GM19043 (cell line): ENCODE measurements at regions not wholly inside any gene's neighbourhood (a gene's known extent, or its start where the extent isn't known, plus 50 kb on each side); places are given as distances from the start of the nearest gene placed in this dataset.
A peak's percentile ranks its signal among the peaks of the same experiment; 100 is the strongest.

Experiments used
- ATAC-seq: cut with Tn5 transposase; IDR thresholded peaks from one replicate; pipeline ENCODE4 v1.9.1; 2021; ENCODE audit warnings: low read depth; ENCODE audit not compliant: unreplicated experiment

DNA sequence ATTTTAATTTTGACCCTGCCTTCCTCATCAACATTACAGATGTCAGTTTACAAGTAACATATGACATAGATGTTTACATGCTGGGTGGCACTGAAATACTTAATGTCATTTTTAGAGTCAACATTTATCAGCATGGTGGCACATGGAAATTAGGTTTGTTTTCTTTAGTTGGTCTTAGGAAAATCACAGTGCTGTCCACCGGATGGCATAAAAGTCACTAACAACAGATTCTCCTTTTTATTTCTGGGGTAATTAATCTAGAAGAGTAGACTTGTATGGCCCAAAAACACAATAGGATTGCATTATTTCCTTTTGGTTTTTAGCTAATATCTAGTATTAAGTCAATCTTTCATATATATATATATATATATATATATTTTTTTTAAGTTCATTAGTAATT is 88.6 kb upstream of the HHIP start:
- ATAC-seq: no peak

DNA sequence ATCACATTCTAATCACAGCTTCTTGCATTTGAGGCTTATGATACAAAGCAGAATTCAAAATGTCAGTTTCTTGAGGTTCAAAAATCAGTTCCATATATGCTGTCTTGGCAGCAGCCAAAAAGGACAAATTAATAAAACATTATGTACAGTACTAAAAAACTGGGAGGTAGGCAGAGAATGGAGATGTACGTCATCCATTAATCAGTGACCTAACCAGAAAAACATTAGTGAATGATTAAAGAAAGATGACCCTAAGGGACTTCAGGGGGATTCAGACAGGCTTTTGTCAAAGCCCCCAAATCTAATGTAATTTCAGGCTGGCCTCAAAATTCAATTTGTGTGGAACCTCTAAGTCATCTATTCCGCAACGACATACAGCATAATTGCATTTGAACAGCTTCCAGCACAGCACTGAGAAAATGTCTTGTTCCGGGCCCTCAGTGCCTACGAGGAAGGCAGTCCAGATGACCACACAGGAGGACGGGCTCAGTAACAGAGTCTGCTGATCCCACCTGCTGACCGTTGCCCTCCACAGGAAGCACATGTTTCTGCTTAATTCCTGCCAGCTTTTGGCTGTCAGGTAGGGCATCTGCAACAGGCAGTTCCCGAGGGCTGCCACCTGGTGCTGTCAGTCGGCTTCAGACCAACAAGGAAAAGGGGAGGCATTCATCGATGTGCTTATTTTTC is 83.8 kb upstream of the HHIP start:
- ATAC-seq: no peak

DNA sequence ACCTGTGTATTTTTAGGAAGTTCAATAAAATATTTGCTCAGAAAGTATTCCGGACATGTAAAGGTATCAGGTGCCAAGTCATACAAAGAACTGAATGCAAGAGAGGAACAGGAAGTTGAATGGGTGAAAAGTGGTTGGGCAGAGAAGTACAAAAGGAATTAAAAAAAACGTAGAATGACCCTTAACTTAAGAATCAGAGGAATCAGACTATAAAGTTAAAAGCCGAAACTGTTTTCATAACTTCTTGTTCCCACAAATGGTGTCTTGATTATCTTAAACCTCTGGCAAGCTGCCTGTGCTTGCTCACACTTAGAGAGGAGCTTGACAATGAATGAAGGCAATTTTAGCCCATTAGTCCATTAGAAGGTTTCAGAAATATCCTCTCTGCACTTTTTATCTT is 81.6 kb upstream of the HHIP start:
- ATAC-seq: no peak

DNA sequence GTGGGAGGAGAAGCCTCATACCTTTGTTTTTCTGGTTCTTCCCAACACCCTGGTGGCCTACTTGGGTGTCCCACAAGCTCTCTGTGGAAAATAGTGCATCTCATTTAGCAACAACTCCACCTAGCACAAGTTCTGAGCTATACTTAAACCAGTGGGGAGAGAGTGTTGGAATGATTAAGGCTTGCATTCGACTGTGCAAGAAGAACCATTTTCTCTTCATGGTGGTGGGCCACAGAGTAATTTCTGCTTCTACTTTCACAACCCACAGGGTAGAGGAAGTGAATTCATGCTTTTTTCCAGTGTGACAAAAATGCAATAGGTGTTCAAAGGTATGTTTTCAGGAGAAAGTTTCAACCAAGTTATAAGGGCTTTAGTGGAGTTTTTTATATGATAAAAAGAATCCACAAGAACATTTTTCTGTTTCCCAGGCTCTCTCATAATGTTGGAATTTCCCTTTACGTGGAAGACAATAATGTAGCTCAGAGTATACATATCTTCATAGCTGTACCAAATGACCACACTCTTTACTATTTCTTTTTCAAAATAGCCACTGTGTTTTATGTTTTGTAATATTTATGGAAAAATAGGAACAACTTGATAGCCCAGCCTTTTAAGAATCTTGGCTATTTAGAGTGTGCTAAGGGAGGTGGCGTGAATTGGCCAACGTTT is 80.3 kb upstream of the HHIP start:
- ATAC-seq: no peak

DNA sequence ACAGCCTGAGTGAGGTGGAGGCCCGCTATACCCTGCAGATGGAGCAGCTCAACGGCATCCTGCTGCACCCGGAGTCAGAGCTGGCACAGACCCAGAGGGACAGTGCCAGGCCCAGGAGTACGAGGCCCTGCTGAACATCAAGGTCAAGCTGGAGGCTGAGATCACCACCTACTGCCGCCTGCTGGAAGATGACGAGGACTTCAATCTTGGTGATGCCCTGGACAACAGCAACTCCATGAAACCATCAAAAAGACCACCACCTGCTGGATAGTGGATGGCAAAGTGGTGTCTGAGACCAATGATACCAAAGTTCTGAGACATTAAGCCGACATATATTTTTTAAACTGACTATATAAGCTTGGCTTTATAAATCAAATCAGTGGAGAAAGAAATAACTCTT is 73.3 kb upstream of the HHIP start:
- ATAC-seq: no peak

DNA sequence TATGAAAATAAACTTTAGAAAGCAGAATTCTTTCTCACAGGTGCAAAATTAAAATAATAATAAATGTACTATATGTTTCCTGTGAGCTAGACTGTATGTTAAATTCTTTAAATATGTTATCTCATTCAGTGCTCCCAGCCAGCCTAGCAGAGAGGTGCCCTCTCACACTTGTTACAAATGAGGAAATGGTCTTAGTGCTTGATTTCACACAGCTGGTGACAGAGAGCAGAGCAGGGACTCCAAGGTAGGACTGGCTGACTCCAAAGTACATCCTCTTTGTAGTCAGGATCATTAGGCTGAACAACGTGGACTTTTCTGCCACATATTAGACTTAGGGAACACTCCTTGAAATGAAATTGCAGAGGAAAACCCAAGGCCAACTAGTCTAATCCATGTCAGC is 72.0 kb upstream of the HHIP start:
- peak; percentile 84 for ATAC-seq

DNA sequence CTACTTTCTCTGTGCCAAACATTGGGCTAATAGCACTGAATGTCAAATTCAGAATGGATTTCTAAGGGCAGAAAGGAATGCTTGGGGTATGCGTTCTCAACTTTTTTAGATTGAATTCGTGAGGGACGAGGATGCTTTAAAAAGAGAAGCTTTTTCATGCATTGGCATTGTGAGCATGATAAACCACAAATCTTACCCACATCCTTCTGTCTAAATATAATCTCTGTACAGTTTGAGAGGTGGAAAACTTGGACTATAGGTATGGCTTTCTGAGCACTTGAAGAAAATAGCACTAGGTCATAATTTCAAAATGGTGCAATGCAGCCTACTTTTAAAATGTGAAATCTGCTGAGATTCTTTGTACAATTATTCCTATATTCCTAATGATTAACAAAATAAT is 71.4 kb upstream of the HHIP start:
- no peak for ATAC-seq

DNA sequence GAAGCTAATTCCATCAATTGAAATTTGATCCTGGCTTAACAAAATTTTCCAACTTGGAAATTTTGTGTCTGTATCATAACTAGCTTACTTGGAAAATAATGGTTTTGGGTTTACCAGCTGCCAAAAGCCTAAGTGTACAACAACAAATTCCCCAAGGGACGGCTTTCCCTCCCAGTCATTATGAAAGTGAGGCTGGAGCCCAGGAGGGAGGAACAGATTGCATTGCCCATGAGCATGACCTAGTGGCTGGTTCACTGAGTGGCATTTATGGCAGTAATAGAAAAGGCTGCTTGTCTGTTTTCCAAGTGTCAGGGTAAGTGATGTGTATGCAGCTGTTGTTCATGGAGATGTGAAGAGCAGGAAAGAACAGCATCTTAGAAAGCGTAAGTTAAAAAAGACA is 70.8 kb upstream of the HHIP start:
- no peak for ATAC-seq

DNA sequence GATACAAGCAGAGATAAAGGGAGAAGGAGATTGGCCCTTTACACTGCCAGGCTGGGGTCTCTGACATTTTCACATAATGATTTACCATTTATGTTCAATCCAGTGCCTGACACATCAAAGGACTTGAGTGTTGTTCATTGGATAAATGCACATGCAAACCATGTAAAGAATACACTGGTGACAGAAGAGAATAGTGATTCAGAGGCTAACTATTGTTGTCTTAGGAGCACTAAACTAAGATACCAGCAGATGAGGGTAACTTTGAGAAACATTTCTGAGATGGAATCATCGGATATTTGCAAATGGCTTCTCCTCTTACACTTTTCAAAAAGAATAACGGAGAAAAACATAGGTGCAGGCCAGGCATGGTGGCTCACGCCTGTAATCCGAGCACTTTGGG is 67.3 kb upstream of the HHIP start:
- ATAC-seq: no peak

DNA sequence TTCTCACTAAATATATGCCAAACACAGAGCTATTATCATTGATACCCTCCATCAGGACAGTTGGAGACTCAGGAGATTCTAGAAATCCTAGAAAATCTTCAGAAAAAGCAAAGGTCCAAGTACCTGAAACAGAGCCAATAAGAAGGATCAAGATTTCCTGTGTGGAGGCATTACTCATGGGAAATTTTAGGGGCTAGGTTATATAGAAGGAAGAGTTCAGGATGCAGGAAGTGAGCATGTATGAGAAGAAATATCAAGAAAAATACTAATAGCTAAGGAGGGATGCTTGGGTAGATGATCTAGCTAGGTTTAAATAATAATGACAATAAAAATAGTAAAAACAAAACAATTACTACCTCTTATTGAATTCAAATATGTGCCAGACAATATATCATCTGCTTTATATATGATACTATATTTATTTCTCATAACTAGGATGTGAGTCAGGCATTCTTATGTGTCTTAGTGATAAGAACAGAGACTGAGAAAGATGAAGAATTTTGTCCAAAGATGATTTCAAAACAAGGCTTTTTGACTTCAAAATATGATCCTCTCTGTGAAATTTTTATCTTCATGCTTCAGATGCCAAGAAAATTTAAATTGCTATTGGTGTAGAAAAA is 66.4 kb upstream of the HHIP start:
- no peak for ATAC-seq

DNA sequence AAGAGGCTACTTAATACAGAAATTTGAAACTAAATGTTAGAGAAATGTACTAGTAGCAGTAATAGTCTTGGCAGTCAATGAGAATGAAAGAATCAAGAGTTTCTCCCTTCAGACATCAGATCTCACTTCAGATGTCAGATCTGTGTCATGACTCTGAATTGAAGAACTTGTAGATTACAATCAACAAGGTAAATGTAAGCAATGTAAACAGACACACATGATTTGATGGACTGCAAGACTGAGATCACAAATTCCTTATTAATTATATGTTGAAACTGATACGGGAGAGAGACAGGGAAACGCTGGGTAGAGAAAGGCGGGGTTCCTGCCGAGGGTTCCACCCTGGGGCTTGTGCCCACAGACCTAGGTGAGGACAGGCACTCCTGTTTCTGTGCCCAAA is 65.5 kb upstream of the HHIP start:
- ATAC-seq: no peak

DNA sequence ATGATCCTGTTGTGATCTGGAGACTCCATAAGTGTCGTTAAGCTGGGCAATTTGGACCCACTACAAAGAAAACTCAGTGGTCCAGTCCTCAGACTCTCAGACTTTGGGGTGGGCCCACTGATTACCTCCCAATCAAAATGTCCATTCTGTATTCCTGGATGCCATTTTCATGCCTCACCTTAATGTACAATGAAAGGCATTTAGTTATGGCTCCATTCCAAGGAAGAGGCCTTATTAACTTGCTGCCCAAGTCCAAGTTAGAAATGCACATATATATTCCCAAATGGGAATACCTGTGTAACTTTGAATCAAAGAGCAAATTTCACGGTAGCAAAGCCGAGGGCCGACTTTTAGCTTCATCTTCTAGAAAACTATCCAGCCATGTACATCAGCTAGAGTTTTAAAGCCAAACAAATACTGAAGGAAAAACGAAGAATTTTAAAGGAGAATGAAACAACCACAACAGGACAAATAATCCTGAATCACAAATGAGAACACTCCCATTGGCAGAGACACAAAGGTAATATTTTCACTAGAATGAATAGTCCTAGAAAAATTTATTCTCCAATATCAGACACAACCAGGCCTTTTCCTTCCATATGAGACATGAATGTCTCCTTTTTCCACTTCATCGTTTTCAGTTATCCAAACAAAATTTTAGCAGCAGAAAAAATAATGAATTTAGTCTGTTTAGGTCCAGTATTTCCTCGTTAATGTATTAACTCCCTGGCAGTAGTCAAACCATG is 63.7 kb upstream of the HHIP start:
- ATAC-seq: no peak

DNA sequence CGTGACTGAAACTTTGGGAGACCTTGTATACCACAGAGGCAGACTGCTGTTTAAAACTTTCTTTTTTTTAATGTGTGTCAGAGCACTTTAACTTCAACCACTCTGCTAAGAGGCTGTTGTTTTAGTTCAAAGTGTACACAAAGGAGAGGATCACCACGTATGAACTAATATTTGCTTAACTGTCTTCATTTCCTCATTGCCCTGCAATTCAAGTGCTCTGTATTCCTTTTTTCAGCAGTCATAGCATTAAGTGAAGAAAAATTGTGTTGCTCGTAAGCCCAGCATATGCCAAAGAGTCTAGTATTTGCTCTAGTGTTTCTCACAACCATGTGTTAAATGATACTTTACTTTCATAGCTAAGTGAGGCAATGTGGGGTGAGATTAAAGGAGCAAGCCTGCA is 63.0 kb upstream of the HHIP start:
- ATAC-seq: no peak

DNA sequence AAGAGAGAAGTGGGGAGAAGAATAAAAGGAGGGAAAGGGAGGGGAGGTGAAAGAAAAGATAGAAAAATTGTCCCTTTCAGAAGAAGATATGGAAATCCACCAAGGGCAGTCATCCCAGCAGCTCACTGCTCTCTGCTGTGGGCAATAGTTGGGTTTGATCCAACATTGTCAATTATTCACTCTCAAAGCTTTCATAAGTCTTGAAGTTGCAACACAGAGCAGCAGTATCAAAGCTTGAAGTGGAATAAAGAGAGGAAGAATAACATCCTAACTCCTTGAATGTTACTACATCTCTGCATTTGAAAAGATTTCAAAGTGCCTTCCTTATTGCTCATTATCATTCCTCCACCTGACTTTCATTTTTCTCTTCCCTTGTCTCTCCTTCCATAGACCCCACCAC is 62.3 kb upstream of the HHIP start:
- ATAC-seq: no peak

DNA sequence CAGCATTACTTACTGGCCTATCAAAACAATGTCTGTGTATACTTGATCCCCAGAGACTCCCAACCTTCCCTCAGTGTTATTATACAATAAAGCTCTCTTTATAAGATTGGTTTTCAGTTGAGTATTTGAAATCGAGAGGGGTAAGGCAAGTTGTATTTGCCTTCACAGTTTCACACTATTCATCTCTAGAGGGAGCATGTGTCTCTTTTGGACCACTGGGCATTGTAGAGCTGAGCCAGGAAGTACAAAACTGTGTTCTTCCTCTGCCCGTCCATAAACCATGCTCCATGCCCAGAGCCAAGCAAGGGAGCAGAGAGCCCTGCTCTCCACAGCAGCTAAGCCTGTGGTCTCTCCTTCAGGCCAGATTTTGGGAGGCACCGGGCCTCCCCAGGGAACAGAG is 61.5 kb upstream of the HHIP start:
- ATAC-seq: no peak

DNA sequence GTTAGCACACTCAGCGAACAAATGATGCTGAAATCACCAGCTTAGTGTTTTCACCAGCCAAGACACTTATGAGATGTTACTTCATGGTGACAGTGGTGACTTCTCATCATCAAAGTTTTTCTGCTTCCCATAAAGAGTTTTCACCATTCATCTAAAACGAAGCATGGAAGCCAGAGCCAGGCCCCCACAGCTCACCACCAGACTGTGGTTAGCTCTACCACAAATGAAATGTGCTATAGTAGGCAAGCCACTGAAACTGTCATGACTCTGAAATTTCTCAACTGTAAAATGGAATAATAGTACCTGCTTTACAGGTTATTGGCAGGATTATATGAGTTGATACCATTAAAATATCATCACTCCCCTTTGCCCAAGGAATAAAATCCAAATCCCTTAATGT is 56.4 kb upstream of the HHIP start:
- no peak for ATAC-seq

DNA sequence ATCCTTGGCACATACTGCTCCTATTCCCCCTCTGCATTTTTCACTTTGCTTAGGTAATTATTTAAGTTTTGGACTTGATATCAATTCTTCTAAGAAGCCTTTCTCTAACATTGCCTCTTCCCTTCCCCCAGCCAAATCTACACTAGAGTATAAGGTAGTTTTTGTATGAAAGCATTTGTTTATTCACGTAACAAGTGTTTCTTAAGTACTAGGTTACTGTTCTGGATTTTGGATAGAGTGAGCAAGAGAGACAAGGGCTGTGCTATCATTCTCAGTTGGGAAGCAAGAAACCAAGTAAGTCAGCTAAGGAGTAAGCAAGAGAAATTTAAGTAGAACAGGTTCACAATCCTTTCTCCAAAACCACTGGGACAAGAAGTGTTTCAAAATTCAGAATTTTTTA is 55.9 kb upstream of the HHIP start:
- no peak for ATAC-seq

DNA sequence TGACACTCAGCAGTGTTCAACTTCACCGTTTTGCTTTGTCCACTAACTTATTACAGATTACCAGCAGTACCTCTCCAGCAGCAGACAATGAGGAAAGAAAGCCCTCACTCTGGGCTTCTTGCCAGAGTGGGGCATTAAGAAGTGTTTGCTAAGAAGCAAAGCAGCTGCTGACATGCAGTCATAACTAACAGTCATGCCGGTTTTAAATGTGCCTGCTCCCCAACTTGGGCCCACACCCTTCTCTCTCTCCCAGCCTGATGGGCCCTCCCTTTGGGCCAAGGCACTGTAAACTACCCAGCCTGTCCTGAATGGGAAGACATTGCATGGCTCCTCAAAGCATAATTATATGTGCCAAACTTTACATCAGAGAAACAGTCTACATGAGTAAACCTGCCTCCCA is 54.6 kb upstream of the HHIP start:
- ATAC-seq: no peak

DNA sequence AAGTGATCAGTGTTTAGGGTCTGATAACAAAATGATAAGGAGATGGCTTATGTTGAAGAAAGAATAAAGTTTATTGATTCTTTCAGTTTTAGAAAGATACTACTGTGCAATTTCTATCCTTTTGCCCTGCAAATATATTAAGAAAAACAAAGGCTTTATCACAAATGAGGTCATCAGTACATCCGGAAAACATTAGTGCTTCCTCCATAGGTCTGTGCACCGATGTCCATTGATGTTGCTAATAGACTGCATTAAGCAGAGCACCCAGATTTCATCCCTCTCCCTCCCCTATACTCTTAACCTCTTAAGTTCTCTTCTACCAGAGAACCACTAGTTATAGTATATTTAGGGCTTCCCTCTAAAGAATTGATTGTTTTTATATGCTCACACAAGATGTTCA is 53.7 kb upstream of the HHIP start:
- ATAC-seq: no peak

DNA sequence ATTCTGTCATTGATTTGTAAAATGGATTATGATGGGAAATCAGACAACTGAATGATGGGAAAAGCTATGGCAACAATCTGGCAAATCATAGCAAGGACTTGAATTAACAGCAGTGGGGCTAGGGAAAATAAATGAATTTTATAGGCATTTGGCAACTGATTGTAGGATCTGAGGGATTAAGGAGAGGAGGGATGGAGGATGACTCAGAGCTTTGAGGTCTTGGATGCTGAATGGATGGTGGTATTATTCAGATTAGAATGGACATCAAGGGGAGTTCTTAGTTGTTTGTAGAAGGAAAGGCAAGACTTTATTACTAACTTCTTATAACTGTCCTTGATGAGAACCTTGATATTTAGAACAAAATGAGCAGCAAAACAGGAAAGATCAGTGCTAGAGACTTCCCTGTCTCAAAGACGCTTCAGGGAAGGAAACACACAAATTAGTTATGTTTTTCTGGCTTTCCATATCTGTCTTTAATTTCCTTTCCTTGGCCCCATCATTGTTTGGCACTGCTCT is 51.4 kb upstream of the HHIP start:
- no peak for ATAC-seq

DNA sequence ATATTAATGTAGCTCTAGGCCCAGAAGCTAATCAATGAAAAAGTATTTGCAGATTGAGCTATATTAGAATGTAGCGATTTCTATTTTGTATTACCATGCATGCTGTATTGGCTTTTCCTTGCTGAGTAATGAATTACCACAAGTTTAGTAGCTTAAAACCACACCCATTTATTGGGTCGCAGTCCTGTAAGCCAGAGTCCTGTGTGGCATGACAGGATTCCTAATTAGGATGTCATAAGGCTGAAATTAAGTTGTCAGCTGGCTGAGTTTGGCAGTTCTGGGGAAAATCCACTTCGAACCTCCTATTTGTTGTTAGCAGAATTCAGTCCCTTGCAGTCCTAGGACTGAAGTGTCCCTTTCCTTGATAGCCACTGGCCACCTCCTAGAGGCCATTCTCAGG is 50.3 kb upstream of the HHIP start:
- no peak for ATAC-seq
